ENCODE measurements at regions not wholly inside any gene's neighbourhood (a gene's known extent, or its start where the extent isn't known, plus 50 kb on each side); places are given as distances from the start of the nearest gene placed in this dataset.
A peak's percentile ranks its signal among the peaks of the same experiment; 100 is the strongest.

DNA sequence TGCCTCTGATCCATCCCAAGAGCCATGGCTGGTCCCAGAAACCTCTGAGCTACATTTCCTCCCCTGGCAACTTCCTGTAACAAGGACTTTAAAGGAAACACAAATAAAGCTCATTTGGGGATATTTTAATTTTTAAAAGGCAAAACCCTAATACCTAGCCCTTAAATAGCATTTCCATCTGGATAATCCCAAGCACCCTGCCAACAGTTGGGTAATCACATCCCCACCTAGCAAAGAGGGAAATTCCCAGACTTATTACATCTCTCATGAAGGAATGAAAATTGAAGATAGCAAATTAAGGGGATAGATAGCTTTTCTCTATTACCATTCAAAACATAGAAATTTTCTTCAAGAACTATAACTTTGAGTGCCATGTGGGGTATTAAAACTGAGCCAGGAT lies 213.7 kb upstream of the BMP4 start:
- TF ChIP-seq, protein P1, sequence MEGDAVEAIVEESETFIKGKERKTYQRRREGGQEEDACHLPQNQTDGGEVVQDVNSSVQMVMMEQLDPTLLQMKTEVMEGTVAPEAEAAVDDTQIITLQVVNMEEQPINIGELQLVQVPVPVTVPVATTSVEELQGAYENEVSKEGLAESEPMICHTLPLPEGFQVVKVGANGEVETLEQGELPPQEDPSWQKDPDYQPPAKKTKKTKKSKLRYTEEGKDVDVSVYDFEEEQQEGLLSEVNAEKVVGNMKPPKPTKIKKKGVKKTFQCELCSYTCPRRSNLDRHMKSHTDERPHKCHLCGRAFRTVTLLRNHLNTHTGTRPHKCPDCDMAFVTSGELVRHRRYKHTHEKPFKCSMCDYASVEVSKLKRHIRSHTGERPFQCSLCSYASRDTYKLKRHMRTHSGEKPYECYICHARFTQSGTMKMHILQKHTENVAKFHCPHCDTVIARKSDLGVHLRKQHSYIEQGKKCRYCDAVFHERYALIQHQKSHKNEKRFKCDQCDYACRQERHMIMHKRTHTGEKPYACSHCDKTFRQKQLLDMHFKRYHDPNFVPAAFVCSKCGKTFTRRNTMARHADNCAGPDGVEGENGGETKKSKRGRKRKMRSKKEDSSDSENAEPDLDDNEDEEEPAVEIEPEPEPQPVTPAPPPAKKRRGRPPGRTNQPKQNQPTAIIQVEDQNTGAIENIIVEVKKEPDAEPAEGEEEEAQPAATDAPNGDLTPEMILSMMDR (IDR thresholded peaks at IDR 0.05), result no peak
- Histone ChIP-seq H3K4me3 (no peak overlapping the region), H3K27ac (no peak overlapping the region)
- DNase-seq (ENCODE audit: low spot score), result no peak

GRCh38 chr14:54172114-54172513 lies 215.5 kb upstream of the BMP4 start:
- no peak overlapping the region for H3K27ac ChIP-seq
- TF ChIP-seq, protein P1 (IDR thresholded peaks at IDR 0.05), result no peak
- H3K4me3 ChIP-seq, result no peak overlapping the region
- DNase-seq (ENCODE audit: low spot score), result no peak

DNA sequence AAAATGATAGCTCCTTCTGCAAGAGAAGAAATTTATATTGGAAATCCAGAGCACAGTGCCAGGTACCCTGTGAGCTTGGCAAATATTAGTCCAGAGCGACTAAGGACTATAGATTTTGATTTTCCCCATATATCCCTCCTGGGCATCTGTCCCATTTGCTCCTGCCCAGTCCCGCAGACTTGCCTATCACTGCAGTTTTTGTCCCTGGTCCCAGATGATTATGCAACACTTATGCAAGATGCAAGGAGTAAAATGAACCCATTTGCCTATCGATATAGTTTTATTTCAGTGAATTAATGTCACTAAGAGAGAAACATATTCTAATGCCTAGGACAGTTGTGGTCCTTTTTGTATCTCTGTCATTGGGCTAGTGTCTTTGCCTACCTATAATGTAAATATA lies 215.9 kb upstream of the BMP4 start:
- TF ChIP-seq, protein P1 (IDR thresholded peaks at IDR 0.05), result no peak
- no peak for DNase-seq (ENCODE audit: low spot score)
- H3K27ac ChIP-seq, result no peak overlapping the region
- no peak overlapping the region for H3K4me3 ChIP-seq

- TF ChIP-seq, protein P1 (IDR thresholded peaks at IDR 0.05), result no peak
- Histone ChIP-seq H3K27ac (peak overlapping the region; percentile 35 to 75), H3K4me3 (no peak overlapping the region)
- DNase-seq (ENCODE audit: low spot score), result no peak
Observed at GRCh38 chr14:54173802-54174201, 217.2 kb upstream of the BMP4 start.

GRCh38 chr14:54174457-54174856 lies 217.8 kb upstream of the BMP4 start:
- H3K27ac ChIP-seq, result peak overlapping the region; percentile 35 to 75
- TF ChIP-seq, protein P1 (IDR thresholded peaks at IDR 0.05), result no peak
- DNase-seq (ENCODE audit: low spot score), result no peak

GRCh38 chr14:54175298-54175942 lies 218.8 kb upstream of the BMP4 start:
- no peak overlapping the region for H3K27ac ChIP-seq
- H3K4me3 ChIP-seq, result no peak overlapping the region
- TF ChIP-seq, protein P1 (IDR thresholded peaks at IDR 0.05), result peak; percentile 78
- no peak for DNase-seq (ENCODE audit: low spot score)

More at GRCh38 chr14:54174457-54174856, 217.8 kb upstream of the BMP4 start:
- H3K4me3 ChIP-seq, result no peak overlapping the region

- DNase-seq (ENCODE audit: low spot score), result no peak
- TF ChIP-seq, protein P1 (IDR thresholded peaks at IDR 0.05), result no peak
- no peak overlapping the region for H3K4me3 ChIP-seq
- H3K27ac ChIP-seq, result no peak overlapping the region
Observed at GRCh38 chr14:54177019-54177418, 219.8 kb upstream of the CDKN3 start.
